AG10803 (cell line): ENCODE measurements at regions not wholly inside any gene's neighbourhood (a gene's known extent, or its start where the extent isn't known, plus 50 kb on each side); places are given as distances from the start of the nearest gene placed in this dataset.

Experiments used
- DNase-seq: peaks from one replicate; pipeline ENCODE4 v3.0.0; 2010; ENCODE audit warnings: low read depth
- H3K4me3 ChIP-seq: 2 replicates; pipeline ENCODE4 v1.5.1; 2011; ENCODE audit warnings: mild to moderate bottlenecking, low read length, control low read depth
- TF ChIP-seq, protein P1 (sequence below): conservative IDR thresholded peaks from 2 replicates; pipeline ENCODE4 v1.5.1; 2011; ENCODE audit warnings: mild to moderate bottlenecking, low read length, control low read depth, inconsistent platforms

- peak; percentile 1 for DNase-seq
These were observed 281.7 kb downstream of the TMEM38B start for GRCh38 chr9:105975886-105976645.

DNA sequence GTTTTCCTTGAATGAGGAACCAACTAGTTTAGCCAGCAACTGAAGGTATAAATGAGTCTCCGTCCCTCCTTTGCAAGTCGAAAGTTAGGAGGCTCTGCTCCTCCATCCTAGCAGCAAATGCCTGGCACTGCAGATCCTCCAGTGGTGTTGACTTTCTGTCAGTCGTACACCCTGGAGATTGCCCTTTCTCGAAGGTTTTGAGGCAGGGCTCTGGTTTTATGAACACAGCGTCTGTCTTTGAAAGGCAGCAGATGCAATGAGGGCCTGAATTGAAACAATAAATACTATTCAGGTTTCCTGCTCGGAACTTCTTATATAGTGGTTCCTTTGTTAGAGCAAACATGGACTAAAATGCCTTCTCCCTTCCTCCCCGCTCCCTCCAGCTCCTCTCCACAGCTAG, 284.0 kb downstream of the TMEM38B start:
- no peak for DNase-seq
- H3K4me3 ChIP-seq, result no peak overlapping the region
- TF ChIP-seq, protein P1, sequence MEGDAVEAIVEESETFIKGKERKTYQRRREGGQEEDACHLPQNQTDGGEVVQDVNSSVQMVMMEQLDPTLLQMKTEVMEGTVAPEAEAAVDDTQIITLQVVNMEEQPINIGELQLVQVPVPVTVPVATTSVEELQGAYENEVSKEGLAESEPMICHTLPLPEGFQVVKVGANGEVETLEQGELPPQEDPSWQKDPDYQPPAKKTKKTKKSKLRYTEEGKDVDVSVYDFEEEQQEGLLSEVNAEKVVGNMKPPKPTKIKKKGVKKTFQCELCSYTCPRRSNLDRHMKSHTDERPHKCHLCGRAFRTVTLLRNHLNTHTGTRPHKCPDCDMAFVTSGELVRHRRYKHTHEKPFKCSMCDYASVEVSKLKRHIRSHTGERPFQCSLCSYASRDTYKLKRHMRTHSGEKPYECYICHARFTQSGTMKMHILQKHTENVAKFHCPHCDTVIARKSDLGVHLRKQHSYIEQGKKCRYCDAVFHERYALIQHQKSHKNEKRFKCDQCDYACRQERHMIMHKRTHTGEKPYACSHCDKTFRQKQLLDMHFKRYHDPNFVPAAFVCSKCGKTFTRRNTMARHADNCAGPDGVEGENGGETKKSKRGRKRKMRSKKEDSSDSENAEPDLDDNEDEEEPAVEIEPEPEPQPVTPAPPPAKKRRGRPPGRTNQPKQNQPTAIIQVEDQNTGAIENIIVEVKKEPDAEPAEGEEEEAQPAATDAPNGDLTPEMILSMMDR, result no peak

More at GRCh38 chr9:105975886-105976645, 281.7 kb downstream of the TMEM38B start:
- H3K4me3 ChIP-seq, result no peak overlapping the region
- TF ChIP-seq, protein P1, result no peak

GRCh38 chr9:105978826-105979225, 284.5 kb downstream of the TMEM38B start:
- no peak overlapping the region for H3K4me3 ChIP-seq
- TF ChIP-seq, protein P1, result no peak
- no peak for DNase-seq

DNA sequence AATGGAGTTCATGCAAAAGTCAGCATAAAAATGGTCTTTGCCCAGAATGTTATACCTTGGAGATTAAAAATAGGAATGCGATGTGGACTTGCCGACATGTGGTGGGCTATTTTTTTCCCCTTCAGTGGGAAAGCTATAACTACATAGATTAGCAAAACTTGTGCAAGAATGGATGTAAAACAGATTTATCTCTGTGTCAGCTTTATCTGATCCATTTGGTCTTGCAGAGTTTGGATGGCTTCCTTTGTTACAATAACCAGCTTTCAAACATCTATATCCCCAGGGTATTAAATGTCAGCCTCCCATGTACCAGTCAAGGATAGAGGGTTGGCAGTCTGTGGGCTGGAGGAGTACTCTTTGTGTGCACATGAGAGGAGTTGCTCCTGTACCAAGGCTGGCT, 284.9 kb downstream of the TMEM38B start:
- H3K4me3 ChIP-seq, result no peak overlapping the region
- TF ChIP-seq, protein P1, result no peak
- DNase-seq, result no peak

DNA sequence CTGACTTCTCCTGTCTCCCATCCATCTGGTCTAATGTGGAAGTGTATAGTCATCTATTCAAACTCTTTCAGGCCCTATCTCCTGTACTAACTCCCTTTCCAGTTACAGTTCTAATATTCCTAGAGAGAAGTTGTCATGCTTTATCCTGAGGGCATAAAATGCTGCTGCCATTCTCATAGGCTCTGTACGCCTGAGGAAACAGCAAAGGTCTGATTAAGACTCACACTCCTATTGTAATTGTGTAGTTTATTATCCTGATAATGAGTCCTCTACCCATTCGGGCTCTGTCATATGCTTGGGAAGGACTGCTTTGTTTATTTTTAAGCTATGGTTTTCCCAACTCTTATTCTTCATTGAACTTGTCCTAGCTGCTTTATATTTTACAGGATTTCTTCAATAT, 290.4 kb downstream of the TMEM38B start:
- no peak overlapping the region for H3K4me3 ChIP-seq
- DNase-seq, result no peak
- TF ChIP-seq, protein P1, result no peak

DNA sequence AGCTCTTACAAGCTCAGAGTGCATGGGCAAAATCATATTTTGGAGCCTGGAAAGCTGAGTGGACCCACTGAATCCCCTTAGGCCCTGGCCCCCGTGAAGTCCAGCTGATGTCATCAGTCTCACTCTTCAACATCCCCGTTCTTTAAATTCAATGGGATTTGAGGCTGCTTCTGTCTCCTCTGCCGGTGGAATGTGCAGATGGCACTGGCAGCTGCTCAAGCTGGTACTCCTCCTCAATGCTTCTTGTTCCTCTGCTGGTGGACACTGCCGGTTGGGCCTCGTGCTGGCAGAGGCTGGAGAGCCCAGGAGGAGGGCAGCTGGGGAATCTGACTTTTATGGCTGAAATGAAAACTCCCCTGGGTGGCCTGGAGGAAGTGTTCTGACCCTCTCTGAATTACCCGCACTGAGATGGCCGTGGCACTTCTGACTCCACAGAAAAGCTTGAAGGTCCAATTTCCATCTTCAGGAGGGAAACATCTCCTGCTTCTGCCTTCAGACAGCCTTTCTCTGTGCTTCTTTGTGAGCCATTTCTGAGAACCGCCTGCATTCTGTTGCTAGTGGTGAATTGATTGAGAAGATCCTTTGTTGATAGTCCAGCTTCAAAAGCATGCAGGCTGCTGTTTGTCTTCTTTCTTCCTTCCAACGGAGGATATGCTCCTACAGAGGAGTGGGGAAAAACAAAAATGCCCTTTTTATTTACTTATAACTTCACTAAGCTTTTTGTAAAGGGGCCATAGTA, 298.9 kb downstream of the TMEM38B start:
- H3K4me3 ChIP-seq, result no peak overlapping the region
- TF ChIP-seq, protein P1, result no peak
- DNase-seq, result no peak
